DND-41 (cell line): ENCODE measurements at regions not wholly inside any gene's neighbourhood (a gene's known extent, or its start where the extent isn't known, plus 50 kb on each side); places are given as distances from the start of the nearest gene placed in this dataset.

ENCODE experiments used
- ATAC-seq: fragments of 200-7000 bp; cut with Tn5 transposase; 3 replicates; pipeline ENCODE4 v1.9.1; 2021; ENCODE audit warnings: low read depth; ENCODE audit not compliant: insufficient read depth
- DNase-seq: peaks from one replicate; pipeline ENCODE4 v3.0.0-alpha.2; 2020
- H2AFZ ChIP-seq: 2 replicates; pipeline ENCODE4 v1.6.0; 2012; ENCODE audit warnings: low read depth, low read length
- H3K27ac ChIP-seq: 2 replicates; pipeline ENCODE4 v1.5.1; 2012; ENCODE audit warnings: low read length, inconsistent platforms
- H3K27me3 ChIP-seq: fragments of 200-600 bp; sonication (generic); 2 replicates; pipeline ENCODE4 v1.6.0; 2012; ENCODE audit warnings: low read length, mild to moderate bottlenecking, inconsistent platforms; ENCODE audit not compliant: insufficient read depth, poor library complexity
- H3K36me3 ChIP-seq: 2 replicates; pipeline ENCODE4 v1.5.1; 2012; ENCODE audit warnings: low read length, inconsistent platforms; ENCODE audit not compliant: insufficient read depth
- H3K4me1 ChIP-seq: 2 replicates; pipeline ENCODE4 v1.5.1; 2012; ENCODE audit warnings: mild to moderate bottlenecking, low read length; ENCODE audit not compliant: insufficient read depth
- H3K4me2 ChIP-seq: 2 replicates; pipeline ENCODE4 v1.6.0; 2012; ENCODE audit warnings: mild to moderate bottlenecking, moderate library complexity, low read length, inconsistent platforms; ENCODE audit not compliant: insufficient read depth
- H3K4me3 ChIP-seq, 2 experiments: fragments of 200-600 bp in 1 of 2; shearing (Covaris generic) in 1 of 2; 2 replicates each; pipeline ENCODE4 v1.5.1; 2012 to 2016; ENCODE audit warnings: inconsistent platforms in 2 of 2, low read length in 2 of 2, mild to moderate bottlenecking in 2 of 2, low read depth in 1 of 2, moderate library complexity in 1 of 2
- H3K79me2 ChIP-seq: 2 replicates; pipeline ENCODE4 v1.6.0; 2012; ENCODE audit warnings: low read length, inconsistent platforms; ENCODE audit not compliant: insufficient read depth
- H3K9ac ChIP-seq: 2 replicates; pipeline ENCODE4 v1.6.0; 2012; ENCODE audit warnings: low read depth, mild to moderate bottlenecking, inconsistent platforms, low read length, moderate library complexity
- H3K9me3 ChIP-seq: 2 replicates; pipeline ENCODE4 v1.5.1; 2012; ENCODE audit warnings: low read length, moderate library complexity, mild to moderate bottlenecking, inconsistent platforms; ENCODE audit not compliant: insufficient read depth, severe bottlenecking
- H4K20me1 ChIP-seq: 2 replicates; pipeline ENCODE4 v1.6.0; 2012; ENCODE audit warnings: low read length; ENCODE audit not compliant: insufficient read depth
- CTCF ChIP-seq: IDR thresholded peaks from 2 replicates; pipeline ENCODE4 v1.5.1; 2012; ENCODE audit warnings: borderline replicate concordance, low read length, moderate library complexity, mild to moderate bottlenecking; ENCODE audit not compliant: poor library complexity, severe bottlenecking; ENCODE audit errors: extremely low read depth
- EZH2 ChIP-seq: IDR thresholded peaks from 3 replicates; pipeline ENCODE4 v1.6.1; 2012; ENCODE audit warnings: borderline replicate concordance, low read depth, mild to moderate bottlenecking, moderate library complexity, low read length, inconsistent platforms; ENCODE audit not compliant: severe bottlenecking

DNA sequence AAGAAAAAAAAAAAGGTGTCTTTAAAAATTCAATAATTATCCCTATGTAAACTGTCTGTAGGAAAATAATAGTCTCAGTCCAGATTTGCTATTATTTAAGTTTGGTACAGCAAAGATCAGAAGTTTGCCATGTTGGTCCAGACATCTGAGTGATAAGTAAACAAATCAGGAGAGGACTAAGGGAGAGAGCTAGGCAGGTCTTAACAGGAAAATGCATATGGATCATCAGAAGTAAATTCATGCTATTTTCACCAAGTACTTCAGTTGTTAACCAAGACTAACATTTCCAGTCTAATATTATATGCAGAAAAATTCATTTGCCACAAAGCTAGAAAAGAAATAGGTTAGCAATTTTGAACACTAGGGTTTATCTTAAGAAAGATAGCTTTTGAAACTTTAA lies 95.0 kb upstream of the STK17B start:
- Histone ChIP-seq H2AFZ (no peak overlapping the region), H3K27ac (peak overlapping the region; percentile 62), H3K36me3 (no peaks in the 10 kb centered on the region; the same call in 1 of the 2 replicates), H3K9me3 (no peaks in the 10 kb centered on the region), H3K9ac (no peak overlapping the region), H3K79me2 (peaks cover 49% of the 10 kb centered on the region), H3K27me3 (no peaks in the 10 kb centered on the region), H3K4me1 (peaks cover 87% of the 10 kb centered on the region), H3K4me2 (no peak overlapping the region), H3K4me3 (no peak overlapping the region), H4K20me1 (no peaks in the 10 kb centered on the region)
- TF ChIP-seq CTCF: no peak
- TF ChIP-seq EZH2: no peak
- DNase-seq (no peak), ATAC-seq (no peak)

DNA sequence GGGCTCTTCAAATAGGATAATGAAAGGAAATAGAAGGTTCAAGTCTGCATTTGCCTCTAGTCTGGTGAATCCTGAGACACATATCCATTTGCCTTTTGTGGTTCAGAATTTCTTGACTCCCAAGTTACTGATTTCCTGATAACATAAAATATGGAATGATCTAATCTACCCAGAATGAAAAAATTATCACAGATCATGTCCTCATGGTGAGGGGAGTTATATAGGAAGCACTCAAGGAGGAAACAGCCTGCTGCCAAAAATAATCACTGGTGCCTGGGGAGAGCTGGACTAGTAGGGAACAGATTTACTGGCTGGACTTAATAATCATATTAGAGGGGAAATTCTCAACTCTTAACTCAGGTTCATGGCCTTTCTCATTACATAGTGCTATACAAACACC lies 95.5 kb upstream of the STK17B start:
- peaks cover 82% of the 10 kb centered on the region for H3K4me1 ChIP-seq
- H3K79me2 ChIP-seq: peaks cover 44% of the 10 kb centered on the region
- H3K27ac ChIP-seq: peak overlapping the region; percentile 82
- H3K27me3 ChIP-seq: no peaks in the 10 kb centered on the region
- H2AFZ ChIP-seq: no peak overlapping the region
- no peak for ATAC-seq
- no peak overlapping the region for H3K9ac ChIP-seq
- H3K4me3 ChIP-seq: no peak overlapping the region
- no peak for DNase-seq
- no peaks in the 10 kb centered on the region; the same call in 1 of the 2 replicates for H3K36me3 ChIP-seq
- TF ChIP-seq CTCF (no peak), EZH2 (no peak)
- no peaks in the 10 kb centered on the region for H4K20me1 ChIP-seq
- no peaks in the 10 kb centered on the region for H3K9me3 ChIP-seq
- H3K4me2 ChIP-seq: no peak overlapping the region; the same call in 1 of the 2 replicates

GRCh38 chr2:196268025-196268424 lies 96.6 kb upstream of the STK17B start:
- peaks cover 76% of the 10 kb centered on the region for H3K4me1 ChIP-seq
- no peak for TF ChIP-seq CTCF
- H3K27me3 ChIP-seq: no peaks in the 10 kb centered on the region
- ATAC-seq (peak; percentile 15; the same call in 2 of the 3 replicates), DNase-seq (no peak)
- no peaks in the 10 kb centered on the region for H3K36me3 ChIP-seq
- H3K9ac ChIP-seq: peak overlapping the region; percentile 47
- peaks cover 34% of the 10 kb centered on the region for H3K79me2 ChIP-seq
- H4K20me1 ChIP-seq: no peaks in the 10 kb centered on the region
- no peaks in the 10 kb centered on the region for H3K9me3 ChIP-seq
- H3K27ac ChIP-seq: peak overlapping the region; percentile 82
- H3K4me2 ChIP-seq: peak overlapping the region; percentile 35
- H2AFZ ChIP-seq: peak overlapping the region; percentile 49; the same call in 1 of the 2 replicates
- H3K4me3 ChIP-seq: peak overlapping the region in 1 of 2 experiments; percentile 21; a peak in 1 of 4 replicates

DNA sequence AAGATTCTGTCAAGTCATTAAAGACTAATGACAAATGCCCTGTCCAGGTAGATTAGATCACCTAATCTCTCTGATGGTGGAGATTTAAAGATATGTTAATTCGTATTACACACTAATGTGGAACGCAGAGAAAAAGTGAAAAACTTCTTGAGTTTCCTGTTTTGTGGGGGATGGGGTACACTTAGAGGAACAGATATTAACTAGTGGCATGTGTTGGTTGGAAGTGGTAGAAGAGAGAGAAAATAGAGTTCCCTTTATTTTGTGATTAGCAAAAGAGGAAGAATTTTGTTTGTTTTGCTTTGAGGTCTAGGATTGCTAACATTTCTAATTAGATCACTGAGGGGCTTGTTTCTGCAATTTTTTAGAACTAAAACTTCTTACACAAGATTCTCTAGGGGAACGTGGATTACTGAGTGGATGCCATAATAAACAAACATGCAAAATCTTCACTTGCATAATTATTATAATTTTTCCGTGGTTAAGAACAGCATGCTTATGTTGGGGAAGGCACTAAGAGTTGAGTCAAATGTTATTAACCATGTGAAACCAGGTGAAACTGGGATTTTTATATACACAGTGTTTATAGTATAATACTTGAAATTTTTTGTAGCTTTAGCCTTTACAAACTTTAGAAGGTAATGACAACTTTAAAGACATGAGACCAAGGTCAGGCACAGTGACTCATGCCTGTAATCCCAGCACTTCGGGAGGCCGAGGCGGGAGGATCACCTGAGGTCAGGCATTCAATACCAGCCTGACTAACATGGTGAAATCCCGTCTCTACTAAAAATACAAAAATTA lies 97.4 kb upstream of the STK17B start:
- Histone ChIP-seq H3K27me3 (no peaks in the 10 kb centered on the region), H3K4me2 (peak overlapping the region; percentile 35), H3K4me1 (peaks cover 78% of the 10 kb centered on the region), H3K4me3 (peak overlapping the region in 1 of 2 experiments; percentile 21; a peak in 1 of 4 replicates), H2AFZ (peak overlapping the region; percentile 49; the same call in 1 of the 2 replicates), H3K36me3 (no peaks in the 10 kb centered on the region), H4K20me1 (no peaks in the 10 kb centered on the region), H3K9me3 (no peaks in the 10 kb centered on the region), H3K79me2 (peaks cover 32% of the 10 kb centered on the region), H3K9ac (peak overlapping the region; percentile 47), H3K27ac (peak overlapping the region; percentile 82)
- TF ChIP-seq EZH2: no peak
- no peak for TF ChIP-seq CTCF
- ATAC-seq: peak; percentile 67
- no peak for DNase-seq
